H9 (cell line): ENCODE measurements at regions not wholly inside any gene's neighbourhood (a gene's known extent, or its start where the extent isn't known, plus 50 kb on each side); places are given as distances from the start of the nearest gene placed in this dataset.
"Not testable (repeated sequence)": the region's sequence is repeated elsewhere in the genome, so short reads cannot be mapped to it uniquely, and the experiment has no call there.

Source experiments
- DNase-seq: peaks from one replicate; pipeline ENCODE4 v3.0.0-alpha.2; 2017
- H2AFZ ChIP-seq: one replicate; pipeline ENCODE4 v1.6.1; 2013; ENCODE audit warnings: mild to moderate bottlenecking, low read length, control low read depth, moderate library complexity
- H2AK5ac ChIP-seq: 2 replicates; pipeline ENCODE4 v1.6.1; 2013; ENCODE audit warnings: low read length, control low read depth, mixed read lengths; ENCODE audit not compliant: insufficient read length
- H2BK120ac ChIP-seq: one replicate; pipeline ENCODE4 v1.6.1; 2013; ENCODE audit warnings: low read depth, mild to moderate bottlenecking, low read length, control low read depth, inconsistent platforms; ENCODE audit not compliant: poor library complexity, severe bottlenecking
- H2BK12ac ChIP-seq: 2 replicates; pipeline ENCODE4 v1.6.1; 2013; ENCODE audit warnings: low read length, control low read depth, mixed read lengths, low read depth; ENCODE audit not compliant: insufficient read length
- H2BK15ac ChIP-seq: 2 replicates; pipeline ENCODE4 v1.6.1; 2013; ENCODE audit warnings: low read depth, low read length, control low read depth
- H2BK20ac ChIP-seq: one replicate; pipeline ENCODE4 v1.6.1; 2013; ENCODE audit warnings: low read depth, mild to moderate bottlenecking, low read length, control low read depth, inconsistent platforms; ENCODE audit not compliant: poor library complexity, severe bottlenecking
- H2BK5ac ChIP-seq: 2 replicates; pipeline ENCODE4 v1.6.1; 2013; ENCODE audit warnings: low read length, control low read depth, mixed read lengths; ENCODE audit not compliant: insufficient read length
- H3K14ac ChIP-seq: 2 replicates; pipeline ENCODE4 v1.6.1; 2013; ENCODE audit warnings: low read length, control low read depth; ENCODE audit not compliant: insufficient read depth
- H3K18ac ChIP-seq: 2 replicates; pipeline ENCODE4 v1.6.1; 2013; ENCODE audit warnings: low read depth, mild to moderate bottlenecking, mixed read lengths, low read length, control low read depth; ENCODE audit not compliant: insufficient read length
- H3K23ac ChIP-seq: 2 replicates; pipeline ENCODE4 v1.6.1; 2013; ENCODE audit warnings: low read length, control low read depth, mixed read lengths, low read depth; ENCODE audit not compliant: insufficient read length
- H3K23me2 ChIP-seq: 2 replicates; pipeline ENCODE4 v1.6.1; 2013; ENCODE audit warnings: low read depth, mild to moderate bottlenecking, mixed read lengths, low read length, control low read depth; ENCODE audit not compliant: insufficient read length, poor library complexity, severe bottlenecking
- H3K27ac ChIP-seq: 2 replicates; pipeline ENCODE4 v1.5.1; 2013; ENCODE audit warnings: low read length, control low read depth, mixed read lengths, low read depth; ENCODE audit not compliant: insufficient read length
- H3K27me3 ChIP-seq: 2 replicates; pipeline ENCODE4 v1.6.1; 2013; ENCODE audit warnings: low read length, control low read depth, inconsistent platforms; ENCODE audit not compliant: insufficient read depth
- H3K4ac ChIP-seq: 2 replicates; pipeline ENCODE4 v1.6.1; 2013; ENCODE audit warnings: low read depth, mild to moderate bottlenecking, control low read depth, inconsistent platforms, low read length, moderate library complexity
- H3K4me1 ChIP-seq: 2 replicates; pipeline ENCODE4 v1.6.1; 2013; ENCODE audit warnings: low read length, control low read depth, inconsistent platforms; ENCODE audit not compliant: insufficient read depth
- H3K4me2 ChIP-seq: 2 replicates; pipeline ENCODE4 v1.6.1; 2013; ENCODE audit warnings: low read length, control low read depth, mixed read lengths; ENCODE audit not compliant: insufficient read length, insufficient read depth
- H3K56ac ChIP-seq: 2 replicates; pipeline ENCODE4 v1.6.1; 2013; ENCODE audit warnings: low read depth, mild to moderate bottlenecking, mixed read lengths, low read length, control low read depth; ENCODE audit not compliant: insufficient read length
- H3K79me1 ChIP-seq: 2 replicates; pipeline ENCODE4 v1.6.1; 2013; ENCODE audit warnings: low read depth, mild to moderate bottlenecking, moderate library complexity, low read length, control low read depth, inconsistent platforms; ENCODE audit not compliant: insufficient read depth, poor library complexity, severe bottlenecking
- H3K79me2 ChIP-seq: 2 replicates; pipeline ENCODE4 v1.6.1; 2013; ENCODE audit warnings: low read length, control low read depth, inconsistent platforms; ENCODE audit not compliant: insufficient read depth
- H3K9ac ChIP-seq: 2 replicates; pipeline ENCODE4 v1.6.1; 2013; ENCODE audit warnings: low read length, control low read depth, mixed read lengths; ENCODE audit not compliant: insufficient read length; ENCODE audit errors: extremely low read depth
- H3K9me3 ChIP-seq: one replicate; pipeline ENCODE4 v1.6.1; 2013; ENCODE audit warnings: low read depth, low read length, inconsistent platforms; ENCODE audit not compliant: control insufficient read depth
- H3T11ph ChIP-seq: one replicate; pipeline ENCODE4 v1.6.1; 2013; ENCODE audit warnings: mild to moderate bottlenecking, low read length, control low read depth, inconsistent platforms
- H4K20me1 ChIP-seq: one replicate; pipeline ENCODE4 v1.6.1; 2013; ENCODE audit not compliant: control insufficient read depth, insufficient read length, insufficient read depth
- H4K5ac ChIP-seq: 2 replicates; pipeline ENCODE4 v1.6.1; 2013; ENCODE audit warnings: low read depth, mild to moderate bottlenecking, mixed read lengths, low read length, control low read depth; ENCODE audit not compliant: insufficient read length
- H4K8ac ChIP-seq: replicated peaks from 2 replicates; pipeline ENCODE4 v1.6.1; 2013; ENCODE audit warnings: low read length, control low read depth, mixed read lengths, low read depth; ENCODE audit not compliant: insufficient read length
- H4K91ac ChIP-seq: 2 replicates; pipeline ENCODE4 v1.6.1; 2013; ENCODE audit warnings: low read depth, mild to moderate bottlenecking, moderate library complexity, mixed read lengths, low read length, control low read depth; ENCODE audit not compliant: insufficient read length
- H3K27ac Mint-ChIP-seq, 3 experiments: 2 replicates in 2 of 3; 3 replicates in 1 of 3; pipeline ENCODE4 v1.8.0; 2020 to 2021; ENCODE audit warnings: mixed read lengths in 3 of 3, mild to moderate bottlenecking in 1 of 3, moderate library complexity in 1 of 3
- H3K27me3 Mint-ChIP-seq: 2 replicates; pipeline ENCODE4 v1.8.0; 2021; ENCODE audit warnings: low read depth, mild to moderate bottlenecking, moderate library complexity, mixed read lengths
- H3K36me3 Mint-ChIP-seq, 3 experiments: 2 replicates in 2 of 3; 3 replicates in 1 of 3; pipeline ENCODE4 v1.8.0; 2020 to 2021; ENCODE audit warnings: low read depth in 3 of 3, mixed read lengths in 3 of 3; ENCODE audit not compliant: insufficient read depth in 1 of 3
- H3K4me1 Mint-ChIP-seq, 2 experiments: 2 replicates each; pipeline ENCODE4 v1.8.0; 2020; ENCODE audit warnings: mixed read lengths in 2 of 2
- H3K4me3 Mint-ChIP-seq, 2 experiments: 2 replicates in 1 of 2; 3 replicates in 1 of 2; pipeline ENCODE4 v1.8.0; 2020 to 2021; ENCODE audit warnings: mild to moderate bottlenecking in 2 of 2, mixed read lengths in 2 of 2, moderate library complexity in 1 of 2
- H3K9me3 Mint-ChIP-seq, 2 experiments: 2 replicates in 1 of 2; 3 replicates in 1 of 2; pipeline ENCODE4 v1.8.0; 2020; ENCODE audit warnings: mild to moderate bottlenecking in 2 of 2, mixed read lengths in 2 of 2, moderate library complexity in 1 of 2
- WGBS: extraction: QIAGEN DNeasy Blood & Tissue Kit; methylation state at CpG from one replicate; pipeline ENCODE4 v1.1.7; 2013; ENCODE audit warnings: missing lambda C conversion rate, low lambda C conversion rate, mixed read lengths; ENCODE audit not compliant: insufficient read length; ENCODE audit errors: extremely low coverage; 5-methylcytosine and 5-hydroxymethylcytosine counted together
- TF ChIP-seq, protein P1 (sequence below): fragments of 200-600 bp; sonication (generic); conservative IDR thresholded peaks from 3 replicates; pipeline ENCODE4 v1.8.0; 2021; ENCODE audit warnings: antibody characterized with exemption, mild to moderate bottlenecking

DNA sequence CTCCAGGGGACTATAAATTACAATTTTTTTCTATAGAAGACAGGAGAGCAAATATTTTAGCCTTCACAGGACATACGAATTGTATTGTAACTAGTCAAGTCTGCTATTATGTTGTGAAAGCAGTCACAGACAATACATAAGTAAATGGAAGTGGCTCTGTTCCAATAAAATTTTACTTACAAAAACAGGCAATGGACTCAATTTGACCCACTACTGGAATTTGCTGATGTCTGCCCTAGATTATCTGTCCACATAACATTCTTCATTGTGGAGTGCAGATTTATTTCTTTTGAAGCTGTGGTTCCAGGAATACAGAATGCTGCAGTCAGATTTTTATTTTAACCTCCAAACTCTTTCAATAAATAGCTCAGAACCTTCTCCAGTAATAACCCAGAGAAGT is 330.3 kb downstream of the PPP4R3C start:
- H3K36me3 Mint-ChIP-seq = peaks cover 0 to 4% (median 0%) of the 10 kb centered on the region in 3 experiments; a peak in 3 of 7 replicates
- no CpG with 5 or more reads among the region's 1 CpG for WGBS
- no peak overlapping the region for H3K4me3 Mint-ChIP-seq
- Histone ChIP-seq H3K23ac (no peak overlapping the region), H3K4ac (no peak overlapping the region), H3K79me2 (no peaks in the 10 kb centered on the region), H3K4me1 (no peaks in the 10 kb centered on the region), H2BK15ac (no peak overlapping the region), H4K8ac (no peak overlapping the region), H2AK5ac (no peak overlapping the region), H4K5ac (no peak overlapping the region), H3K9ac (no peak overlapping the region), H4K91ac (no peak overlapping the region), H3K27ac (no peak overlapping the region), H2AFZ (no peak overlapping the region), H2BK120ac (no peak overlapping the region), H3K9me3 (peaks cover 22% of the 10 kb centered on the region), H2BK5ac (no peak overlapping the region), H3K4me2 (no peak overlapping the region), H4K20me1 (no peaks in the 10 kb centered on the region), H2BK12ac (no peak overlapping the region), H3K14ac (no peak overlapping the region), H3K18ac (no peak overlapping the region), H3K27me3 (no peaks in the 10 kb centered on the region), H2BK20ac (no peak overlapping the region), H3K23me2 (no peaks in the 10 kb centered on the region), H3T11ph (no peak overlapping the region), H3K79me1 (no peaks in the 10 kb centered on the region), H3K56ac (no peak overlapping the region)
- TF ChIP-seq, protein P1, sequence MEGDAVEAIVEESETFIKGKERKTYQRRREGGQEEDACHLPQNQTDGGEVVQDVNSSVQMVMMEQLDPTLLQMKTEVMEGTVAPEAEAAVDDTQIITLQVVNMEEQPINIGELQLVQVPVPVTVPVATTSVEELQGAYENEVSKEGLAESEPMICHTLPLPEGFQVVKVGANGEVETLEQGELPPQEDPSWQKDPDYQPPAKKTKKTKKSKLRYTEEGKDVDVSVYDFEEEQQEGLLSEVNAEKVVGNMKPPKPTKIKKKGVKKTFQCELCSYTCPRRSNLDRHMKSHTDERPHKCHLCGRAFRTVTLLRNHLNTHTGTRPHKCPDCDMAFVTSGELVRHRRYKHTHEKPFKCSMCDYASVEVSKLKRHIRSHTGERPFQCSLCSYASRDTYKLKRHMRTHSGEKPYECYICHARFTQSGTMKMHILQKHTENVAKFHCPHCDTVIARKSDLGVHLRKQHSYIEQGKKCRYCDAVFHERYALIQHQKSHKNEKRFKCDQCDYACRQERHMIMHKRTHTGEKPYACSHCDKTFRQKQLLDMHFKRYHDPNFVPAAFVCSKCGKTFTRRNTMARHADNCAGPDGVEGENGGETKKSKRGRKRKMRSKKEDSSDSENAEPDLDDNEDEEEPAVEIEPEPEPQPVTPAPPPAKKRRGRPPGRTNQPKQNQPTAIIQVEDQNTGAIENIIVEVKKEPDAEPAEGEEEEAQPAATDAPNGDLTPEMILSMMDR = no peak
- no peak overlapping the region for H3K27ac Mint-ChIP-seq
- no peak for DNase-seq
- H3K27me3 Mint-ChIP-seq = no peaks in the 10 kb centered on the region
- 0 out of 4 replicates have a peak, but pooled peaks cover 0 to 2% of the 10 kb centered on the region in 2 experiments for H3K4me1 Mint-ChIP-seq
- H3K9me3 Mint-ChIP-seq = peaks cover 66 to 68% of the 10 kb centered on the region in 2 experiments

DNA sequence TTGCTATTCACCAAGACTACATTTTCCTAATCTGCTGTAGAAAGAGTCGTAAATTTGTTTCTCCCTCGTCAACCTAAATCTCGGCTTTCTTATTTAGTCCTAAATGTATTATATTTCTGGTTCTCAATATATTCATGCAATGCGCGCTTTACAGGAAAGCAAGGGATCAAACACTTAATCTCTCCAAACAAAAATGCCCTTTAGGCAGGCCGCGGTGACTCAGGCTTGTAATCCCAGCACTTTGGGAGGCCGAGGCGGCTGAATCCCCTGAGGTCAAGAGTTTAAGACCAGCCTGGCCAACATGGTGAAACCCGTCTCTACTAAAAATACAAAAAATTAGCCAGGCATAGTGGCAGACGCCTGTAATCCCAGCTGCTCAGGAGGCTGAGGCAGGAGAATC is 376.0 kb downstream of the PPP4R3C start:
- H3K14ac ChIP-seq, H3K4me3 Mint-ChIP-seq, H4K5ac ChIP-seq, H2BK120ac ChIP-seq, H2AFZ ChIP-seq, H4K91ac ChIP-seq, H3T11ph ChIP-seq, H3K27me3 Mint-ChIP-seq, H3K9me3 ChIP-seq, H4K20me1 ChIP-seq, H3K4me1 Mint-ChIP-seq, H3K27me3 ChIP-seq, H2BK5ac ChIP-seq, H2BK20ac ChIP-seq, H3K56ac ChIP-seq, H2BK15ac ChIP-seq, H3K79me1 ChIP-seq, H3K36me3 Mint-ChIP-seq, H4K8ac ChIP-seq, H3K23me2 ChIP-seq, H2AK5ac ChIP-seq, H3K9ac ChIP-seq, H3K4me1 ChIP-seq, H3K79me2 ChIP-seq, H3K18ac ChIP-seq, H2BK12ac ChIP-seq, H3K4ac ChIP-seq, H3K27ac Mint-ChIP-seq, H3K27ac ChIP-seq, H3K4me2 ChIP-seq, DNase-seq, H3K23ac ChIP-seq: not testable (repeated sequence)
- no CpG with 5 or more reads among the region's 11 CpGs for WGBS
- H3K9me3 Mint-ChIP-seq = peaks cover 39 to 60% of the 10 kb centered on the region in 2 experiments
